ENCODE measurements at regions not wholly inside any gene's neighbourhood (a gene's known extent, or its start where the extent isn't known, plus 50 kb on each side); places are given as distances from the start of the nearest gene placed in this dataset.

DNA sequence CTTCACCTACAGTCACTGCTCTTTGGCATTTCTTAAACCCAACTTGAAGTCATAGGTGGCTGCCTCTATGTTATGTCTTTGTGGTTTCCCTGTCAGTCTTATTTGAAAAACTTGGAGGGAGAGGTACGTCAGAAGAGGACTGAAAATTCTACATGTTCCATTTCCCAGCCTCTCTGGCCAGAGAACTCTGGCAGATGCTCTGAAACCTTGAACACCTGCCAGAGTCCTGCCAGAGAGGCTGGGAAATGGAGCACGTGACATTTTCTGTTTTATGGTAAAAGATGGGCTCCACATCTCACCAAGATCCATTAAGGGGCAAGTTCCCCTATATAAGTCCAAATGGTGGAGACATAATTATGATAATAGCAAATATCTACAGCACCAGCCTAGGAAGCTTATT is 99.5 kb downstream of the MAFB start:
- Histone ChIP-seq H3K79me2 (no peaks in the 10 kb centered on the region), H3K9me3 (ENCODE audit: control insufficient read depth, low read length) (no peaks in the 10 kb centered on the region), H3K36me3 (ENCODE audit: control insufficient read depth, insufficient read depth, low read length) (no peaks in the 10 kb centered on the region), H3K4me1 (peaks cover 2% of the 10 kb centered on the region), H3K4me3 (ENCODE audit: low read depth, low read length) (no peak overlapping the region), H3K27ac (no peak overlapping the region), H3K27me3 (ENCODE audit: control insufficient read depth, insufficient read depth, low read length) (no peaks in the 10 kb centered on the region), H3K4me2 (ENCODE audit: low read length) (no peak overlapping the region), H3K9ac (no peak overlapping the region), H2AFZ (no peak overlapping the region)
- TF ChIP-seq, protein P1, sequence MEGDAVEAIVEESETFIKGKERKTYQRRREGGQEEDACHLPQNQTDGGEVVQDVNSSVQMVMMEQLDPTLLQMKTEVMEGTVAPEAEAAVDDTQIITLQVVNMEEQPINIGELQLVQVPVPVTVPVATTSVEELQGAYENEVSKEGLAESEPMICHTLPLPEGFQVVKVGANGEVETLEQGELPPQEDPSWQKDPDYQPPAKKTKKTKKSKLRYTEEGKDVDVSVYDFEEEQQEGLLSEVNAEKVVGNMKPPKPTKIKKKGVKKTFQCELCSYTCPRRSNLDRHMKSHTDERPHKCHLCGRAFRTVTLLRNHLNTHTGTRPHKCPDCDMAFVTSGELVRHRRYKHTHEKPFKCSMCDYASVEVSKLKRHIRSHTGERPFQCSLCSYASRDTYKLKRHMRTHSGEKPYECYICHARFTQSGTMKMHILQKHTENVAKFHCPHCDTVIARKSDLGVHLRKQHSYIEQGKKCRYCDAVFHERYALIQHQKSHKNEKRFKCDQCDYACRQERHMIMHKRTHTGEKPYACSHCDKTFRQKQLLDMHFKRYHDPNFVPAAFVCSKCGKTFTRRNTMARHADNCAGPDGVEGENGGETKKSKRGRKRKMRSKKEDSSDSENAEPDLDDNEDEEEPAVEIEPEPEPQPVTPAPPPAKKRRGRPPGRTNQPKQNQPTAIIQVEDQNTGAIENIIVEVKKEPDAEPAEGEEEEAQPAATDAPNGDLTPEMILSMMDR (IDR thresholded peaks at IDR 0.05): no peak

DNA sequence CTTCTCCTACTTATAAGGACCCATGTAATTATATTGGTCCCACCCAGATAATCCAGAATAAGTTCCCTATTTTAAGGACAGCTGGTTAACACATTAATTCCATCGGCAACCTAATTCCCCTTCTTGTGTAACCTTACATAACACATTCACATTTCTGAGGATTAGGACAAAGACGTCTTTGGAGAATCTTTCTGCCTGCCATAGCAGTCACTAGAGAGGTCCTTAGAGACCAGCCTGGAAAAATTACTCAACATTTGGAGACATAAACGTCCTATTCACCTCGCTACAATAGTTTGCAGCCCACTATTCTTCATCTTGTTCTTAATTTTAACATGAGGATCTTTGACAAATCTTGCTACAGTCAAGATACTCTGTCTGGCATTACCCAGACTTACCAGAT is 100.1 kb downstream of the MAFB start:
- Histone ChIP-seq H3K27me3 (ENCODE audit: control insufficient read depth, insufficient read depth, low read length) (no peaks in the 10 kb centered on the region), H3K79me2 (no peaks in the 10 kb centered on the region), H3K4me2 (ENCODE audit: low read length) (no peak overlapping the region), H2AFZ (no peak overlapping the region), H3K27ac (no peak overlapping the region), H3K9ac (no peak overlapping the region), H3K4me1 (peaks cover 9% of the 10 kb centered on the region), H3K9me3 (ENCODE audit: control insufficient read depth, low read length) (no peaks in the 10 kb centered on the region), H3K36me3 (ENCODE audit: control insufficient read depth, insufficient read depth, low read length) (no peaks in the 10 kb centered on the region), H3K4me3 (ENCODE audit: low read depth, low read length) (no peak overlapping the region)
- TF ChIP-seq, protein P1 (IDR thresholded peaks at IDR 0.05): no peak

DNA sequence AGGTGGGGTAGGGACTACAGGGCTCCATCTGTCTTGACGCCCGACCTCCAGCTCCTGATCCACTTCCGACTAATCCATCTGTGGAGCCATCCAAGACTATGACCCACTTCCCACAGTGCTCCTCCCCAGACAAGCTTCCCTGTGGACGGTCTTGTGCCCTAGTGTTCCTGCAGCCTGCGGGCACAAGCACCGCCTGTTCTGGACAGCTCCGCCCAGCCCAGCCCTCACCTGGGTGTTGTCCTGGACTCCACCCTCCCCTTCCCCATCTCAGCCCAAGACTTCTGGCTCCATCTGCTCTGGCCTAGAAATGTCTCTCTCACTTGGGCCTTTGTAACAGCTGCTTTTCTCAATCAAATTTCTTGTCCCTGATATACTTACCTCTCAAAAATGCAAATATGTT is 102.0 kb downstream of the MAFB start:
- no peaks in the 10 kb centered on the region for H3K79me2 ChIP-seq
- no peaks in the 10 kb centered on the region for H3K9me3 ChIP-seq (ENCODE audit: control insufficient read depth, low read length)
- no peaks in the 10 kb centered on the region for H3K36me3 ChIP-seq (ENCODE audit: control insufficient read depth, insufficient read depth, low read length)
- H2AFZ ChIP-seq: no peak overlapping the region
- no peak overlapping the region for H3K4me3 ChIP-seq (ENCODE audit: low read depth, low read length)
- H3K9ac ChIP-seq: no peak overlapping the region
- TF ChIP-seq, protein P1 (IDR thresholded peaks at IDR 0.05): no peak
- H3K27ac ChIP-seq: no peak overlapping the region
- H3K27me3 ChIP-seq (ENCODE audit: control insufficient read depth, insufficient read depth, low read length): no peaks in the 10 kb centered on the region
- peaks cover 16% of the 10 kb centered on the region for H3K4me1 ChIP-seq
- no peak overlapping the region for H3K4me2 ChIP-seq (ENCODE audit: low read length)

GRCh38 chr20:40584130-40584809 is 104.8 kb downstream of the MAFB start:
- H3K4me3 ChIP-seq (ENCODE audit: low read depth, low read length): no peak overlapping the region
- no peaks in the 10 kb centered on the region for H3K79me2 ChIP-seq
- no peak overlapping the region for H3K27ac ChIP-seq
- H2AFZ ChIP-seq: no peak overlapping the region
- TF ChIP-seq, protein P1 (IDR thresholded peaks at IDR 0.05): no peak
- peak overlapping the region; percentile 18 for H3K4me2 ChIP-seq (ENCODE audit: low read length)
- no peaks in the 10 kb centered on the region for H3K27me3 ChIP-seq (ENCODE audit: control insufficient read depth, insufficient read depth, low read length)
- no peaks in the 10 kb centered on the region for H3K36me3 ChIP-seq (ENCODE audit: control insufficient read depth, insufficient read depth, low read length)
- H3K9ac ChIP-seq: no peak overlapping the region
- H3K4me1 ChIP-seq: peaks cover 26% of the 10 kb centered on the region
- no peaks in the 10 kb centered on the region for H3K9me3 ChIP-seq (ENCODE audit: control insufficient read depth, low read length)

DNA sequence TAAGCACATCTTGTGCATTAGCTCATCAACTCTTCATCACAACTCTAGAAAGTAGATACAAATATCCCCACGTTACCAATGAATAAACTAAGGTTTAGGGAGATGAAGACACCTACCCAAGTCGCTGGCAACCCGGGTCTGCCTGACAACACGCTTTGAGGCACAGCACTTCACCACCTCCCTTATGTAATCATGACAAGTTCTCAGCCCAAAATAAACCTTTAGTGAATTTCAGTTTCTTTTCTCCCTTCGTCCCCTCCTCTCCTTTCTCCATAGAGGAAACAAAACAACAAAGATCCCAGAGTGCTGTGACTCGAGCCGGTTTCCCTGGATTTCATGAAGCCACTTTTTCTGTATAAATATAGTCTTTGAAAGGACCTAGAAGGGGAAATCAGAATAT is 105.4 kb downstream of the MAFB start:
- Histone ChIP-seq H3K36me3 (ENCODE audit: control insufficient read depth, insufficient read depth, low read length) (no peaks in the 10 kb centered on the region), H3K9ac (no peak overlapping the region), H3K4me1 (peaks cover 30% of the 10 kb centered on the region), H3K4me2 (ENCODE audit: low read length) (no peak overlapping the region), H2AFZ (no peak overlapping the region), H3K27ac (no peak overlapping the region), H3K4me3 (ENCODE audit: low read depth, low read length) (no peak overlapping the region), H3K79me2 (no peaks in the 10 kb centered on the region), H3K27me3 (ENCODE audit: control insufficient read depth, insufficient read depth, low read length) (no peaks in the 10 kb centered on the region), H3K9me3 (ENCODE audit: control insufficient read depth, low read length) (no peaks in the 10 kb centered on the region)
- TF ChIP-seq, protein P1 (IDR thresholded peaks at IDR 0.05): no peak

Data from parathyroid adenoma (tissue), 2 donors.